Stimulated activated CD4-positive, alpha-beta T cell treated with anti-CD3 and anti-CD28 coated beads, Interleukin-4, amount 100 ng/mL, for 48 hours (primary cell): ENCODE measurements at regions not wholly inside any gene's neighbourhood (a gene's known extent, or its start where the extent isn't known, plus 50 kb on each side); places are given as distances from the start of the nearest gene placed in this dataset.
"Not testable (repeated sequence)": the region's sequence is repeated elsewhere in the genome, so short reads cannot be mapped to it uniquely, and the experiment has no call there.

Experiments
- DNase-seq, 2 donors: peaks; one replicate each; pipeline ENCODE4 v3.0.0-alpha.2; 2020; ENCODE audit warnings: low read depth in 2 of 2

DNA sequence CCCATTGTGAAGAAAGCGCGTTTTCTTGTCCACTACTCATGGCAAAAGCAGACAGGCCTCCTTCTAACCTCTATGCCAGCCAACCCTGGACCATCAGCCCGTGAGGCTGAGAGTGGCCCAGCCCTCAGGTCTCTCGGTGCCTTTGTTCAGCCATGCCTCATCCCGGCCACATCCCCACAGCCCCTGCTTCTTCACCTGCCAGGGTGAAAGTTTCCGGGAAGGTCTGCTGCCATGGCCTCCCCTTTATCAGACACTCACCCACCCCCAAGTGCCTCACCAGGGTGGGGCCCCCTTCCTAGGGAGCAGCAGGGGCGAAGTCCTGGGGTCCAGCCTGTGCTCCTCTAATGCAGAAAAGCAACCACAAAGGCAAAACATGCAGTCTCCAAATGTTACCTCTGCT, 478.4 kb upstream of the SALL3 start:
- DNase-seq = no peak

DNA sequence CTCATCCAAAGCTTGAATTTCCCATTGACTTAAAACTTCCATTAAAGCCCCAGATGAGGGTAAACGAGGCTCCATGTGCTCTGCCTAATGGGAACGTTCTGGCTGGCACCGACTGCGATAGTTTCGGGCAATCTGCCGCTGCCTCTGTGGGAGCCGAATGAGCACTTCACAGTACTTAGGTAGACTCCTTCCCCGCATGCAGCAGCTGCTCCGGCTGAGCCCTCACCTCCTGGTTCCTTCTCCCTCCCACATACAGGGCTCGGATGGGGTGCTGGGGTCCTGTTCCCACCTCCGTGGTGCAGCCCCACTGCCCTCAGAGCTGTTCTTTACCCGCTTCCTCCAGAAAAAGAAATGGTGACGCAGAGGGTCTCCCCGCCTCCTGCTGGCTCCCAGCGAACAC, 476.5 kb upstream of the SALL3 start:
- no peak for DNase-seq

DNA sequence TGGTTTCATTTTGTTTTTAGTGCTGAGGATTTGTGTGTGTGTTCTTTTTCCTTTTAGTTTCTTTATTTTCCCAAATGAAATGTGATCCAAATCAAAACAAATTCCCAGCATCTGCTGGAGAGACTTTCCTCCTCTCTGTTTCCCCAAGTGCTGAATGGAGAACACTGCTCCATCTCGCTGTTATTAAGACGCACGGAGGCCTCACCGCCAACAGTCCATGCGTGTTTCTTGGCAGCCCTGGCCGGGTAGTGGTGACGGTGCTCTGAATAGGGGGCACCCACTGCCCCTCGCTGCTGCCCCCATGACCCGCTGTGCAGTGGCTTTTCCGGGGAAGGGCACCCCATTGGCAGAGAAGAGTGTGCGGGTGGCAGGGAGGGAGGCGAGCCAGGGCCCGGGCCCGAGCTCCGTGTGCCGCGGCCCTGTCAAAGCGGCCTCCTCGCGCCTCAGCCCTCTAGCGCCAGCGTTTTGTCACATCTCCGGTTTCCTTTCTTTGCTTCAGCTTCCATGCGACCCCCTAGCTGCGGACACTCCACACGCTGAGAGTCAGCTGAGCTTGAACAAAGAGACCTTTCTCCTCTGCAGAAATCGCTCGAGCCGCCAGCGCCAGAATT, 473.7 kb upstream of the SALL3 start:
- DNase-seq = no peak

DNA sequence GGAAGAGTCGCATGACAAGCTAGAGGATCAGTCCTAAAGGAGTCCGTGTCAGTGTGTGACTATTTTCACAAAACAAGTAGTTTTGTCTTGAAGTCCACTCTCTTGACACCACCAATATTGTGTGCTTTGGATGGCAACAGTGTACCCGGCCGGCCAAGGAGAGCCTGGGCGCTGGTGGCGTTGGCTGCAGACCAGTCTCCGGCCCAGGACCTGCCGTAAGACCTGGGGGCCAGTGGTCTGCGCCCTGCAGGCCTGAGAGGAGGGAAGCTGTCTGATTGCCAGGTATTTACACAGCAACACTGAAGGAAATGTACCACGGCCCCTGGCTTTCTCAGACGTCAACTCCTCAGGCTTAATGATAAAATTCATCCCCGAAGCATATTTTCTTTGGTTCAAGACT, 472.4 kb upstream of the SALL3 start:
- DNase-seq = no peak

DNA sequence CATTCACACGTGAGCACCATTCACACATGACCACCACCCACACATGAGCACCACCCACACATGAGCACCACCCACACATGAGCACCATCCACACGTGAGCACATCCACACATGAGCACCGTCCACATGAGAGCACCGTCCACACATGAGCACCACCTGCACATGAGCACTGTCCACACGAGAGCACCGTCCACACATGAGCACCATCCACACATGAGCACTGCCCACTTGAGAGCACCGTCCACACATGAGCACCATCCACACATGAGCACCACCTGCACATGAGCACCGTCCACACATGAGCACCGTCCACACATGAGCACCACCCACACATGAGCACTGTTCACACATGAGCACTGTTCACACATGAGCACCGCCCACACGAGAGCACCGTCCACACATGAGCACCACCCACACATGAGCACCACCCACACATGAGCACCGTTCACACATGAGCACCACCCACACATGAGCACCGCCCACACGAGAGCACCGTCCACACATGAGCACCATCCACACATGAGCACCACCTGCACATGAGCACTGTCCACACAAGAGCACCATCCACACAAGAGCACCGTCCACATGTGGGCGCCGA, 471.3 kb upstream of the SALL3 start:
- not testable (repeated sequence) for DNase-seq

DNA sequence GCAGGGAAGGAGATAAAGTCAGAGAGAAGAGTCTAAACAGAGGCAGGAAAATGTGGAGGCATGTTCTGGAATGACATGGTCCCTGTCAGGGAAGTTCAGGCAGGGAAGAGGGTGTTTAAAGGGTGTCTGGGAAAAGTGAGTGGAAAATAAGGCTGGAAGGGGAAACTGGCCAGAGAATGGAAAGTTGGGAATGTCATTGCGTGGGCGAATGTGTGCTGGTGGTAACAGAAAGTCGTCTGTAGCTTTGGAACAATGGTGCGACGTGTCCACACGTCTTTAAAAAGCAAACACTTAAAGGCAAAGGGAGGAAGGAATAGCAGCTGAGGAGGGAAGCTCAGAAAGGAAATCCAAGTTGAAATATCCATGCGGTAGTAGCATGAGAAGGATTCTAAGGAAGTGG, 469.5 kb upstream of the SALL3 start:
- DNase-seq = no peak

DNA sequence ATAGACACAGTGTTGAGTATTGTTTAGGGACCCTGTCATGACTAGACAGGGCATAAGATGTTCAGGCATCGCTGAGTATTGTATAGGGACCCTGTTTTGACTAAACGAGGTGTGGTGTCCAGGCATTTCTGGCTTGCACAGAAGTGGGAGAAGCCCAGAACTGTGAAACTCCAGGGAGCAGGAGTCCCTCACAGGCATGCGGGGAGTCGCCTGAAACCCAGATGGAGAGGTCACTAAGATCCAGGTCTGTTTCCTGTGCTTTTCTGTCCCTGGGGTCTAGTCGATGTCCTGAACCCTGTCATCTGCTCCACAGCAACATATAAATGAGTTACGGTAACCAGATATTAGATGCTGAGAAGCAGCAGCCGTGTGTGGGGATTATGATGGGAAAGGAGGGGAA, 469.0 kb upstream of the SALL3 start:
- DNase-seq = no peak

DNA sequence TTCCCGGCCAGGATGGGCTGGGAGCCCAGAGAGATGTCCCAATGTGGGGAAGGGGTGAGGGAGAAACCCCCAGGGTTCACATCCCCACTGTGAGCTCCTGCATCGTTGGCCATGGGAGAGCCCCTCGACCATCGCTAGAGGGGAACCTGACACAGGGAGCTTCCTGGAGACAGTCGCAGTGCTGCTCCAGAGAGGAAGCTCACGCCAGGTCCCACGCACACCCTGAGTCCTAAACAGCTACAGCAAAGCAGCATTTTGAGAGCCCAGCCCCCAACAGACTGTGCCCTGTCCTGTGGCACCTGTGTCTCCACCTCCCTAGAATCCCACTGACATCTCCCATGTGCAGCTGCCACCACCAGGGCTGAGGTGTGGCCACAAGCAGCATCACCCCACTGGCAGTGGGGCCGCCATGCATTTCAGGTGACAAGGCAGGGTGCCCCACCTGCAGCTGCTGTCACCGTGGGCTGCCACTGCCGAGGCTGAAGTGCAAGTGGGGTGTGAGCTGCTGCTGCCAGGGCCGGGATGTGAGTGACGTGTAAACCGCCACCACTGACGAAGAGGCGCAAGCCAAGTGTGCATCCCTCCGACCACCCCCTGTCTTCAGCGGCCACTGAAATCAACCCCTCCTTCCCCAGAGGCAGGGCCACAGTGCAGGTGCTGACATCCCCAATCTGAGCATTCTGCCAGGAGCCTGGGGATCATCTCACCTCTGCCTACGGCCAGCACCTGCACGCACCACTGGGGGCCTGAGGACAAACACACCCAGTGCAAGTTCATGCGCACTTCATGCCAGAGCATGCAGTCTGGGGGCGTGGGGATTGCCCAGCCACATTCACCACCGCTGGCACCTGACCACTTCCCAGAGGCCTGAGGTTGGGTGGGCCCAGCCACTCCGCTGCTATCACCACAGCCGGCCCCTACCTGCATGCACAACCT, 467.7 kb upstream of the SALL3 start:
- no peak for DNase-seq

DNA sequence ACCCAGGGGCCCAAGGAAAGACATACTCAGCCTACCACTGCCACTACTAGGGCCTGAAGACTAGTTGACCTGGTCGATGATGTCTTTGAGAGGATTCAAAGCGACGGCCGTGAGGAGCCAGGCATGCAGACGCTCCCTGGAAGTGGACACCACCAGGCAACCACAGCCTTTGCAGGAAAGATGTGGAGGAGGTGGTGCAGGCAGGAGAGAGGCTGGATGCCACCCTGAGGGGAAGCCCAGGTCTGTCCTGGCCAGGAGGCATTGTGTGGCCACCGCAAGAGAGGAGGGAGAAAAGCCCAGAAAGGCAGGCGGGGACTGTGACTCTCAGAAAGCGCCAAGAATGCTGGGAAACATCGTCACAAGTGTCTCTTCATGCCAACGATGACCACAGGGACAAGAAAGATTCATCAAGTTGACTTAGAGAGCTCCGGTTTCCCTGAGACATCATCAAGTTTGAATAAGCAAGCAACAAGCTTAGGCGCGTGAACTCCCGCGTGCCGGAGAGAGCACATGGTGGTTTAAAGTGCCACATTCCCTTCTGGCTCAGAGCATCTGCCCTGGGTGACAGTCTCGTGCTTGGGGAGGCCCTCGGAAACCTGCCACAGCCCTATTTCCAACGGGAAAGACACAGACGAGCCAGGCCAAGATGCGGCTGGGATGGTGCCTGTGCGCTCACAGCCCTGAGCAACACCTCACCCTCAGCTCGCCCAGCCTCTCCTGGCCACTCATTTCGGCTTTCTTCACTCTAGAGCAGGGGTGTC, 464.5 kb upstream of the SALL3 start:
- no peak for DNase-seq

DNA sequence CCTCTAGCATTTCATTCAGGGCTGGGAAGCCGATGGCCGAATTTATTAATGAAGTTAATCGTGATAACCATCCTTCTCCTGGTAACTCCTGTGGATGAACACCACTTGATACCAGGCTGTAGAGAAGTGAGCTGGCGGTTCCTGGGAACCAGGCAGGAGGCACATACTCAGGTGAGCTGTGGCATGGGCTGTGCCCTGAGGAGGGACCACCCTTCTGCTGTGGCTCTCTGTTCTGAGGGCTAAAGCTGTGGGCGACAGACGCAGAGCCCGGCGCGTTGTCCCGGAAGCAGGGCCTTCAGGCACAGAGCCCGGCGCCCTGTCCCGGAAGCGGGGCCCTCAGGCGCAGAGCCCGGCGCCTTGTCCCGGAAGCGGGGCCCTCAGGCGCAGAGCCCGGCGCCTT, 462.3 kb upstream of the SALL3 start:
- DNase-seq = no peak

DNA sequence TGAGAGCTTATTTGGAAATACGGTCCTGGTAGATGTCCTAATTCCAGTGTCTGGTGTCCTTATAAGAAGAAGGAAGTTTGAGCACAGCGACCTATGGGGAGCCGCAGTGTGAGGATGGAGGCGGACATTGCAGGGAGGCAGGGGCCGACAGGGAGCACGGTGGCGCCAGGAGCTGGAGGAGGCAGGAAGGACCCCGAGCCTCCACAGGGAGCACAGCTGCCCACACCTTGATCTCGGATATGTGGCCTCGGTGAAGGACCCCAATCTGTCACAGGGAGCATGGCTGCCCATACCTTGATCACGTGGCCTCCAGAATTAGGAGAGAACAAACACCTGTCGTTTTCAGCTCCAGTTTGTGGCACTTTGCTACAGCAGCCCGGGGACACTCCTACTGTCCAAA, 461.6 kb upstream of the SALL3 start:
- no peak for DNase-seq

DNA sequence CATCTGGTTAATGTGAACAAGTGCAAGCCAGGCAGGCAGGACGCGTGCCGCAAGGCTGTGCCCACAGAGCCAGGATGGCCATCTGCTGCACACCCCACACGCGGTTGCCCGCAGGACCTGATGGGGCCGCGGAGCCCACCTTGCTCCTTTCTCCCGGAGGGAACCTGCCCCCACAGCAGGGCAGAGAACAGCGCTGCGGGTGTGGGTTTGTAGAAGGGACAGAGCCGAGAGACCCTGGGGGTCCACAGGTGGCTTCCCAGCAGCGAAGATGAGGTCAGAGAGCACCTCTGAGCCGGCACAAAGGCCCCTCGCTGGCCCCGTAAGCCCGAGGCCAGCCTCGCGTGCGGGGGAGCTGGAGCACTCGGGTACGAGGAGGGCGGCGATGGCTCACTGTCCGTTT, 460.8 kb upstream of the SALL3 start:
- no peak for DNase-seq

DNA sequence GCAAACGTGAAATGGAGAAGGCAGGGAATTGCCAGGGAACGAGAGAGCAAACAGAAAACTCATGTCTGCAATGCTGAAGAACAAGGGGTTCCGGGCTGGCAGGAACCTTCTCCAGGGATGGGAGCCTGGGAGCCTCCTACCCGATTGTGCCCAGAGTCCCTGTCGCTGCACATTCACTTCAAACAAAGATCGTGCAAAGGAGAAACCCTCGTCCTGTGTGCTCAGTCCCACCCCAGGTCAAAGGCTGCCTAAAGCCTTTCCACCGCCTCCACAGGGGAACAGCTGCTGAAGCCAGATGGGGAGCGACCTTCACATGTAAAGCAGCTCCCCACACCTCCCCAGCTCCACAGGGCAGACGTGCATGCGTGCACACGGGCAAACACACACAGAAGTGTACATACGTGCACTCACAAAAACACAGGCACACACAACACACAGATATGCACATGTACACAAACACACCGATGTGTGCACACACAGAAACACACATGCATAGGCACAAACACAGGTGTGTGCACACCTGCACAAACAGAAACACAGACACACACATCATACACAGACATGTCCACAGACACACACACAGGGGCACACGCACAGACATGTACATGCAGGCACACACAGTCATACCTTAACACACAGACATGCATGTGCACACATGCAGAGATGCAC, 460.1 kb upstream of the SALL3 start:
- no peak for DNase-seq

DNA sequence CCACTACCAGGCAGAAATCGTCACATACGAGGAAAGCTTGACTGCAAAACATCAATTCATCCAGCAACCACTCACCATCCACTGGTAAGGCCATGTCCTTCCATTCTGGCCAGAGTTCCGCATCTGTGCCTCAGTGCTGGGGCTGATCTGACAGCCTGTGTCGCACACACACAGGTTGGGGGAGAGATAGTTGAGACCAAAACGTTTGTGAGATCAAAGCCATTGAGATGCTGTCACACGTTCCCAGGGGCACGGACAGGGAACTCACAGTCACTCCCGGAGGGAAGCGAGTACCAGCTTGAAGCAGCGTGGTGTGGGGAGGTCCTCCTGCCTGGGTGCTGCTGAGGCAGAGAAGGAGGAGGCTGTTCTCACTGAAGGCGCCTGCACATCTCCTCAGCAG, 458.5 kb upstream of the SALL3 start:
- DNase-seq = no peak

DNA sequence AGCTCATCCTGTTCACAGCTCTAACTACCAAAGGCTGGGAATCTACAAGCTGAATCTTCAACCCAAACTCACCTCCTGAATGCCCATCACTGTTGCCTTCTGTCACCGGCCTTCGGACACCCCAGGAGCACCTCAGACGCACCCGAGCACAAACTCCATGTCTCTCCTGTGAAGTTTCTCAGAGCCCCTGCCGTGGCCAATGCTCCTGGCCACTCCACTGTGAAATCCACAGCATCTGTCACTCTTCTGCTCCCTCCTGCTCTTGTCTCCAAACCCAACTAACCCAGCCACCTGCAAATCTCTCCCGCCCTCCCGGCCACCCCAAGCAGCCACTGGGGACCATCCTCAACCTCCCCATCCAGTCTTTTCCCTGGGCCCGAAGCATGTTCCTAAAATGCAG, 457.9 kb upstream of the SALL3 start:
- no peak for DNase-seq

DNA sequence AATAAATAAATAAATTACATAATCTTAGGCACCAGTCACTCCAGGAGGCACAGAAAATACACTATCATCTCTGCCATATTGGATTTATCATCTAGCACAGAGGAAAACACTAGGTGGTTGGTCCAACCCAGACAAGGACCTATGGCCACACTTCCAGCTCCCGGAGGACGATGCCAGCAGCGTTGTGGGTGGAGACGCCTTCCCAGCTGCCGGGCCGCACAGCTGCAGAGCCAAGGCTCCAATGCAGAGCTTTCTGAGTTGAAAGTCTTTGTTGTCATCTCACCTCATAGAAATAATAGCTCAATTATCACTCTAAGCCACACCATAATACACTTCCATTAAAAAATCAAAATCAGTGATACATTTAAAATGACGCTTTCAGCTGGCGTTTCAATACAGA, 457.1 kb upstream of the SALL3 start:
- DNase-seq = no peak

DNA sequence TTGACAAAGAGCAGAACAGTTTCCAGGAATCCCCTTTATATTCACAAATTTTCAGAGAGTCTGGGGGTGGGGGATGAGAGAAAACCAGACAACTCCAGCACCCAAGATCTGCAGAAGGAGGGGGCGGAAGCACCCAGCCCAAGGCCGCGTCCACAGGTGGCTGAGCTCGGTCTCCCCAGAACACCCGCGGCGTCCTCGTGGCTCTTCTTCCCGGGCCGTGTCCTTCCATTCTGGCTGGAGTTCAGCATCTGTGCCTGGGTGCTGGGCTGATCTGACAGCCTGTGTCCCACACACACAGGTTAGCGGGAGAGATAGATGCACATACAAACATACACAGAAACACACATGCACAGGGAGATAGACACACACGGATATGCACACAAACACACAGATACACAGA, 455.8 kb upstream of the SALL3 start:
- DNase-seq = no peak

DNA sequence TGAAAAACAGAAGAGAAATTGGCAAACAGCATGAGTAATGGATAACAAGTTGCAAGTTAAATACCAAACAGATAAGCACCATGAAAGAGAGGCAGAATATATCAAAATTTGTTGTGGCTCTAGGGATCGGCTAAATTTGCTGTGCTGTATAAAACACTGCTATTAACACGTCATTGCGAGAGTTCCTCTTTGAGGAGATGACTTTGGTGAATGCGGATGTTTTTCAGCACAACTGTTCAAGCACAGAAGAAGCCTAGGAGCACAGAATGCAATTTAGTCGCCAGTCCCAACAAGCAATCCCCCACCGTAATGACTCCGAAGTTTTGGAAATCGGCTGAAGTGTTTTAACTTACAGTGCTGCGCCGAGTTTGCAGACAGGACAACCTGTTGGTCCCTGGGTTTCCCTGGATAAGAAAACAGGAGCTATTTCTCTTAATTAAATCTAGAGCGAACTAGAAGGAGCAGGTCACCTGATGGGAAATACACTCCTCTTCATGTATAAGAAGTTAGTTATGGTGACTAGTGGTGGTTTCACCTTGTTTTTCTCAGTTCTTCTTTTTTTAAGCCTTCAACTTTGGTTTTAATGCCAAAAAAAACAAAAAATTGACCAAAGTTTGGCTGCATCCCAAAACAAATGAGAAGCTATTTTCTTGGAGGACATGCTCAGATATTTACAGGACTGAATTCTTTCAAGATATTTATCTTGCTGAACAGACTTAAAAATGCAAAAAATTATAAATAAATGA, 454.1 kb upstream of the SALL3 start:
- no peak for DNase-seq

DNA sequence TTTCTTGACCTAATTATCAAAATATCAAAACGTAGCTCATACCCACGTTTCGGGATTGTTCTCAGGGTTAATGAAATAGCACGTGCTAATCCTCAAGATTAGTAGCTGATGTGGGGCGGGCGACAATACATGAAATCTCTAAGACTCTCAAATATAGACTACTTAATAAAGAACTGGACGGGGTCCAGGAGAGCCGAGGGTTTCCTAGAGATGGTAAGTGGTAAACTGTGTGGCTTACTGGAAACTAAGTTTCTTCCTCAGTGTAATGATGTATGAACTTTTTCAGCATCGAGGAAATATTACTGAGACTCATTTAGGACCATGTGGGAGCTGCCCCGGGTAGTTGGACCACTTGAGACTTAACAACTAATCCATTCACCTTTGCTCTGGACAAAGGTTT, 453.3 kb upstream of the SALL3 start:
- DNase-seq = no peak

DNA sequence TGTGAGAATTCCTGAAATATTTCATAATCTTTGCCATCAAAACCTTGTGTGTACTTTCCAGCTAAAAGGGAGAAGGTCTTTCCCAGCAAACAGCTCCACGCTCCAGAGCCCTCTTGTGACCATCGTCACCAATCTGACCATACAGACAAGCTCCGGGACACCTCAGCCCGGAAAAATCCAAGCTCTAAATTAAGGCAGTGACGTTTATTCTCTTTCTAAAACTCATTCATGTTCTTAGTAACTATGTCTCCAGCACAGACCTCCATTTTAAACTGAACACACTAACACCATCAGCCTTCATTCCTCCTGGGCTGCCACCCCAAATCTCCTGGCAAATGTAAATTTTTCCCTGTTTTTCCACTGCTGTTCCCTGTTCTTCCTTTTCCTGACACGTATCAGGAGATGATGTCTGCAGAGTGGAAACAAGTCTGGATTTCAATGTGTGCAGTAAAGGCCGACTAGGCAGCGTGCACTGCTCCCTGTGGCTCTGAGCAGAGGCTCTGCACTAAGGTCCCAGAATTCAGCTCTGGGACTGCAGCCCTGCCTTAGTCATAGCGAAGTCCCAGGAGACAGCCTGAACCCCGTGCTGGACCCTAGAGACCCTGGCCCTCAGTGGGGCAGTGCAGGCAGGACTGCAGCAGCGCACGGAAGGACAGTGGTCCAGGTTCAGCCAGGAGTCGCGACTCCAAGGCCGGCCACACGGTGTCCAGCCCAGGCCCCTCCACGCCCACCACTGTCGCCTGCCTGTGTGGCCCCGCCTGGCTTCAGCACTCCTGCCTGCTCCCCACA, 452.5 kb upstream of the SALL3 start:
- DNase-seq = no peak
